ENCODE measurements at regions not wholly inside any gene's neighbourhood (a gene's known extent, or its start where the extent isn't known, plus 50 kb on each side); places are given as distances from the start of the nearest gene placed in this dataset.

DNA sequence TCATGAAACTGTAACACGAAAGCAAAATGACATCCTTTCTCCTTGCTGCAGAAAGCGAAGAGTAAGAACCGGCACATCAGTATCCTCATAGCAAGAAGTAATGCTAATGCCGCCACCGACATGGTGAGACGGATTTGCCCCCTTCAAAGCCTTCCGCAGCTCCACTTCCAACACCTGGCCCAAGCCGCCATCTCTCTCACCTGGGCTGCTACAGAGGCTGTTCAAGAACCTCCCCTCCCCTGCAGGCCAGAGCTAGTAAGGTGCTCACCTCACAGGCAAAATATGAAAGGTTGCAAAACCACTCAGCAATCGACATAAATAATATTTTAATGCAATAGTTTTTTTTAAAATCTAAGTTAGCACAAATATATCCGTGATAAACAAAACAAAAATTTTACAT is 123.9 kb upstream of the FRMD4A start:
- WGBS, 2 experiments (ENCODE audit: extremely low coverage in 2 of 2, insufficient read length in 1 of 2): 73% methylated on average over 6 of the region's 10 CpGs; no CpG with 5 or more reads in 1 of the 2 experiments
- H2BK15ac ChIP-seq (ENCODE audit: low read depth, low read length): no peak overlapping the region
- H3K4me3 ChIP-seq (ENCODE audit: insufficient read depth, low read depth, low read length): no peak overlapping the region
- H2BK20ac ChIP-seq (ENCODE audit: low read depth, low read length): no peak overlapping the region
- intact Hi-C loops (cut with micrococcal nuclease): loop anchor here (5.0 kb wide), 1 partner anchor 47 kb away; no protein-coding TSS in a partner anchor
- POLR2A ChIA-PET (ENCODE audit: unreplicated experiment): no interaction called here
- TF ChIP-seq, protein P1, sequence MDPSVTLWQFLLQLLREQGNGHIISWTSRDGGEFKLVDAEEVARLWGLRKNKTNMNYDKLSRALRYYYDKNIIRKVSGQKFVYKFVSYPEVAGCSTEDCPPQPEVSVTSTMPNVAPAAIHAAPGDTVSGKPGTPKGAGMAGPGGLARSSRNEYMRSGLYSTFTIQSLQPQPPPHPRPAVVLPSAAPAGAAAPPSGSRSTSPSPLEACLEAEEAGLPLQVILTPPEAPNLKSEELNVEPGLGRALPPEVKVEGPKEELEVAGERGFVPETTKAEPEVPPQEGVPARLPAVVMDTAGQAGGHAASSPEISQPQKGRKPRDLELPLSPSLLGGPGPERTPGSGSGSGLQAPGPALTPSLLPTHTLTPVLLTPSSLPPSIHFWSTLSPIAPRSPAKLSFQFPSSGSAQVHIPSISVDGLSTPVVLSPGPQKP (IDR thresholded peaks at IDR 0.05; ENCODE audit: borderline replicate concordance, low read depth, low read length): no peak
- TF ChIP-seq MAFK (IDR thresholded peaks at IDR 0.05; ENCODE audit: low read depth, low read length): no peak
- TF ChIP-seq SMC3 (IDR thresholded peaks at IDR 0.05; ENCODE audit: low read depth, low read length): no peak
- TF ChIP-seq CHD1 (IDR thresholded peaks at IDR 0.05; ENCODE audit: low read depth, low read length): no peak
- no peak for TF ChIP-seq RAD21 (IDR thresholded peaks at IDR 0.05; ENCODE audit: low read length)
- TF ChIP-seq FOS (IDR thresholded peaks at IDR 0.05; ENCODE audit: low read depth, low read length): no peak
- no peak for TF ChIP-seq BHLHE40 (IDR thresholded peaks at IDR 0.05; ENCODE audit: low read depth, low read length)
- H3K9me1 ChIP-seq (ENCODE audit: insufficient read depth, low read length): peaks cover 2% of the 10 kb centered on the region; the same call in 1 of the 2 replicates
- H3K27ac ChIP-seq (ENCODE audit: insufficient read depth, low read length): no peak overlapping the region
- H3K4ac ChIP-seq (ENCODE audit: low read depth, low read length): no peak overlapping the region
- H2BK120ac ChIP-seq (ENCODE audit: low read depth, low read length): no peak overlapping the region
- no peak overlapping the region for H3K18ac ChIP-seq (ENCODE audit: low read depth, low read length)
- ATAC-seq (ENCODE audit: low read depth) (no peak), DNase-seq (no peak)
- H3K36me3 ChIP-seq (ENCODE audit: control insufficient read depth, insufficient read depth, low read length): no peaks in the 10 kb centered on the region
- no peak overlapping the region for H3K14ac ChIP-seq (replicated peaks; ENCODE audit: low read depth, low read length)
- CTCF ChIA-PET: interaction anchor here (0.6 kb wide), 1 partner anchor 58 kb away, joined by 5 read pairs; no protein-coding TSS in a partner anchor
- H3K4me2 ChIP-seq (ENCODE audit: low read depth, low read length): no peak overlapping the region
- peaks cover 9% of the 10 kb centered on the region for H3K4me1 ChIP-seq (ENCODE audit: control insufficient read depth, insufficient read depth, low read length)
- BruUV-seq (replicated peaks): no TSS peak
- H2AK9ac ChIP-seq (replicated peaks; ENCODE audit: low read depth, low read length, poor library complexity): no peak overlapping the region
- H3K9ac ChIP-seq (ENCODE audit: low read depth, low read length): no peak overlapping the region
- dilution Hi-C loops (cut with HindIII; ENCODE audit: low sequenced_read_pairs, unreplicated experiment): no loop called here
- no peaks in the 10 kb centered on the region for H3K9me3 ChIP-seq (ENCODE audit: control insufficient read depth, insufficient read depth, low read length)
- in situ Hi-C loops (cut with MboI; ENCODE audit: low sequenced_read_pairs): no loop called here
- H2AK5ac ChIP-seq (ENCODE audit: low read depth, low read length): no peak overlapping the region
- no peak overlapping the region for H3K23ac ChIP-seq (ENCODE audit: low read depth, low read length)
- H2AFZ ChIP-seq (replicated peaks; ENCODE audit: low read length, poor library complexity): no peak overlapping the region
- H4K20me1 ChIP-seq (ENCODE audit: insufficient read depth, low read length): no peaks in the 10 kb centered on the region
- no peak overlapping the region for H3K56ac ChIP-seq (ENCODE audit: extremely low read depth, insufficient read depth, low read length)
- H3K79me1 ChIP-seq (ENCODE audit: low read depth in 1 of 2, low read length in 2 of 2): no peaks in the 10 kb centered on the region
- H2BK5ac ChIP-seq (ENCODE audit: low read depth, low read length, poor library complexity, severe bottlenecking): no peak overlapping the region
- no peak overlapping the region for H4K5ac ChIP-seq (ENCODE audit: low read depth, low read length)
- no peak overlapping the region for H4K91ac ChIP-seq (ENCODE audit: insufficient read depth, low read depth, low read length)
- H3K27me3 ChIP-seq (ENCODE audit: control insufficient read depth, insufficient read depth, low read length): no peaks in the 10 kb centered on the region
- no peak overlapping the region for H4K8ac ChIP-seq (ENCODE audit: low read depth in 2 of 2, low read length in 2 of 2)

All from IMR-90 (cell line).